Stomach (tissue), 4 donors: ENCODE measurements at regions not wholly inside any gene's neighbourhood (a gene's known extent, or its start where the extent isn't known, plus 50 kb on each side); places are given as distances from the start of the nearest gene placed in this dataset.

ENCODE experiments used
- POLR2A ChIP-seq, 4 donors: fragments of 450-650 bp; IDR thresholded peaks; one replicate each; pipeline ENCODE4 v1.6.1; 2016; ENCODE audit warnings: antibody characterized with exemption in 4 of 4, control low read depth in 2 of 4, mild to moderate bottlenecking in 1 of 4, moderate library complexity in 1 of 4
- POLR2AphosphoS5 ChIP-seq, 3 donors: sonication (generic); formaldehyde crosslinking; IDR thresholded peaks; one replicate each; pipeline ENCODE4 v1.6.1; 2016; ENCODE audit warnings: antibody characterized with exemption in 3 of 3
- TF ChIP-seq, protein P1 (sequence below), 7 experiments: fragments of 450-650 bp in 4 of 7; fragments of 200-600 bp in 3 of 7; sonication (generic) in 3 of 7; IDR thresholded peaks; one replicate each; pipeline ENCODE4 v1.5.1; 2016 to 2019; ENCODE audit warnings: antibody characterized with exemption in 7 of 7, control low read depth in 2 of 7, mild to moderate bottlenecking in 1 of 7

DNA sequence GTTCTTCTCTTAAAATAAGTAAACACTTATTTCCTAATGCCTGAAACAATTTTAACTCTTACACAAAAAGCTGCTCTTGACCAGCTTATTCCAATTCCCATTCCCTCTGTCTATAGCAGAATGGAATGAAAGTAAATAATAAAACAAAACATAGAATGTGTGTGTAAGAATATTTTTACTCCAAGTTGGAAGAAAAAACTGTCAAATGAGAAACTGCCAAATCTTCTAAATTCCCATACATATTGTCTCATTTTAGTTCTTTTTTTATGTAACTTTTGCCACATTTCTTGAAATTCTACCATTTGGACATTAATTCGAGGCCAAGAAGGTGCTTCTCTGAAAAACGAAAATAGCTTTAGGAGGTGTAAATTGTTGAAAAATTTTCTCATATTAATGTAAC is 477.1 kb downstream of the FAT4 start:
- TF ChIP-seq, protein P1, sequence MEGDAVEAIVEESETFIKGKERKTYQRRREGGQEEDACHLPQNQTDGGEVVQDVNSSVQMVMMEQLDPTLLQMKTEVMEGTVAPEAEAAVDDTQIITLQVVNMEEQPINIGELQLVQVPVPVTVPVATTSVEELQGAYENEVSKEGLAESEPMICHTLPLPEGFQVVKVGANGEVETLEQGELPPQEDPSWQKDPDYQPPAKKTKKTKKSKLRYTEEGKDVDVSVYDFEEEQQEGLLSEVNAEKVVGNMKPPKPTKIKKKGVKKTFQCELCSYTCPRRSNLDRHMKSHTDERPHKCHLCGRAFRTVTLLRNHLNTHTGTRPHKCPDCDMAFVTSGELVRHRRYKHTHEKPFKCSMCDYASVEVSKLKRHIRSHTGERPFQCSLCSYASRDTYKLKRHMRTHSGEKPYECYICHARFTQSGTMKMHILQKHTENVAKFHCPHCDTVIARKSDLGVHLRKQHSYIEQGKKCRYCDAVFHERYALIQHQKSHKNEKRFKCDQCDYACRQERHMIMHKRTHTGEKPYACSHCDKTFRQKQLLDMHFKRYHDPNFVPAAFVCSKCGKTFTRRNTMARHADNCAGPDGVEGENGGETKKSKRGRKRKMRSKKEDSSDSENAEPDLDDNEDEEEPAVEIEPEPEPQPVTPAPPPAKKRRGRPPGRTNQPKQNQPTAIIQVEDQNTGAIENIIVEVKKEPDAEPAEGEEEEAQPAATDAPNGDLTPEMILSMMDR (IDR thresholded peaks at IDR 0.05): no peak
- no peak for TF ChIP-seq POLR2AphosphoS5 (IDR thresholded peaks at IDR 0.05)
- no peak for TF ChIP-seq POLR2A (IDR thresholded peaks at IDR 0.05)
